Ishikawa (cell line): ENCODE measurements at regions not wholly inside any gene's neighbourhood (a gene's known extent, or its start where the extent isn't known, plus 50 kb on each side); places are given as distances from the start of the nearest gene placed in this dataset.

ENCODE experiments used
- CEBPB ChIP-seq: IDR thresholded peaks from 2 replicates; pipeline ENCODE4 v1.6.1; 2012
- CREB1 ChIP-seq: IDR thresholded peaks from 2 replicates; pipeline ENCODE4 v1.6.1; 2012; ENCODE audit warnings: low read depth
- EGR1 ChIP-seq: IDR thresholded peaks from 2 replicates; pipeline ENCODE4 v1.6.1; 2012
- EP300 ChIP-seq: IDR thresholded peaks from 2 replicates; pipeline ENCODE4 v1.6.1; 2012; ENCODE audit warnings: borderline replicate concordance
- FOXM1 ChIP-seq: IDR thresholded peaks from 2 replicates; pipeline ENCODE4 v1.6.1; 2012; ENCODE audit warnings: low read depth, borderline replicate concordance
- NFIC ChIP-seq: IDR thresholded peaks from 2 replicates; pipeline ENCODE4 v1.6.1; 2012
- RAD21 ChIP-seq: IDR thresholded peaks from 2 replicates; pipeline ENCODE4 v1.6.1; 2012; ENCODE audit warnings: low read depth
- TAF1 ChIP-seq: IDR thresholded peaks from 2 replicates; pipeline ENCODE4 v1.6.1; 2012; ENCODE audit warnings: low read depth, mild to moderate bottlenecking
- TCF12 ChIP-seq: IDR thresholded peaks from 2 replicates; pipeline ENCODE4 v1.6.1; 2012; ENCODE audit warnings: low read depth
- TEAD4 ChIP-seq: IDR thresholded peaks from 2 replicates; pipeline ENCODE4 v1.6.1; 2012
- YY1 ChIP-seq: IDR thresholded peaks from 2 replicates; pipeline ENCODE4 v1.6.1; 2012; ENCODE audit warnings: low read depth
- ZBTB7A ChIP-seq: IDR thresholded peaks from 2 replicates; pipeline ENCODE4 v1.6.1; 2012; ENCODE audit warnings: low read depth
- TF ChIP-seq, protein P1 (sequence below): IDR thresholded peaks from 2 replicates; pipeline ENCODE4 v1.6.1; 2012
- TF ChIP-seq, protein P2 (sequence below): IDR thresholded peaks from 2 replicates; pipeline ENCODE4 v1.6.1; 2012
- TF ChIP-seq, protein P3 (sequence below): IDR thresholded peaks from 2 replicates; pipeline ENCODE4 v1.6.1; 2012; ENCODE audit warnings: low read depth, mild to moderate bottlenecking

DNA sequence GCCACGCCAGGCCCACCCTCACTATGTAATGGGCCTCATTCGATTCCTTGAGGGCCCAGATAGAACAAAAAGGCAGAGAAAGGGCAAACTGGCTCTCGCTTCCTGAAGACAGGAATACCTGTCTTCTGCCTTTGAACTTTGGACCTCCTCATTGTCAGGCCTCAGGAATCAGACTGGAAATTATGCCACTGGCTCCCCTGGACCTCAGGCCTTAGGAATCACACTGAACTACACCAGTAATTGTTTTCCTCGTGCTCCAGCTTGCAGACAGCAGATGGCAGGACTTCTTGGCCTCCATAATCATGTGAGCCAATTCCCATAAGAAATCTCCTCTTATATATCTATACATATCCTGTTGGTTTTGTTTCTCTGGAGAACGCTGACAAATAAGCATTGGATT is 258.6 kb upstream of the KCNG1 start:
- TF ChIP-seq EGR1 (no peak), CREB1 (no peak), EP300 (no peak), ZBTB7A (no peak), NFIC (no peak), TEAD4 (no peak), TAF1 (no peak), FOXM1 (no peak), CEBPB (no peak)
- TF ChIP-seq, protein P1, sequence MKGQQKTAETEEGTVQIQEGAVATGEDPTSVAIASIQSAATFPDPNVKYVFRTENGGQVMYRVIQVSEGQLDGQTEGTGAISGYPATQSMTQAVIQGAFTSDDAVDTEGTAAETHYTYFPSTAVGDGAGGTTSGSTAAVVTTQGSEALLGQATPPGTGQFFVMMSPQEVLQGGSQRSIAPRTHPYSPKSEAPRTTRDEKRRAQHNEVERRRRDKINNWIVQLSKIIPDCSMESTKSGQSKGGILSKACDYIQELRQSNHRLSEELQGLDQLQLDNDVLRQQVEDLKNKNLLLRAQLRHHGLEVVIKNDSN, result no peak
- TF ChIP-seq, protein P2, sequence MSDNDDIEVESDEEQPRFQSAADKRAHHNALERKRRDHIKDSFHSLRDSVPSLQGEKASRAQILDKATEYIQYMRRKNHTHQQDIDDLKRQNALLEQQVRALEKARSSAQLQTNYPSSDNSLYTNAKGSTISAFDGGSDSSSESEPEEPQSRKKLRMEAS, result no peak
- TF ChIP-seq, protein P3, sequence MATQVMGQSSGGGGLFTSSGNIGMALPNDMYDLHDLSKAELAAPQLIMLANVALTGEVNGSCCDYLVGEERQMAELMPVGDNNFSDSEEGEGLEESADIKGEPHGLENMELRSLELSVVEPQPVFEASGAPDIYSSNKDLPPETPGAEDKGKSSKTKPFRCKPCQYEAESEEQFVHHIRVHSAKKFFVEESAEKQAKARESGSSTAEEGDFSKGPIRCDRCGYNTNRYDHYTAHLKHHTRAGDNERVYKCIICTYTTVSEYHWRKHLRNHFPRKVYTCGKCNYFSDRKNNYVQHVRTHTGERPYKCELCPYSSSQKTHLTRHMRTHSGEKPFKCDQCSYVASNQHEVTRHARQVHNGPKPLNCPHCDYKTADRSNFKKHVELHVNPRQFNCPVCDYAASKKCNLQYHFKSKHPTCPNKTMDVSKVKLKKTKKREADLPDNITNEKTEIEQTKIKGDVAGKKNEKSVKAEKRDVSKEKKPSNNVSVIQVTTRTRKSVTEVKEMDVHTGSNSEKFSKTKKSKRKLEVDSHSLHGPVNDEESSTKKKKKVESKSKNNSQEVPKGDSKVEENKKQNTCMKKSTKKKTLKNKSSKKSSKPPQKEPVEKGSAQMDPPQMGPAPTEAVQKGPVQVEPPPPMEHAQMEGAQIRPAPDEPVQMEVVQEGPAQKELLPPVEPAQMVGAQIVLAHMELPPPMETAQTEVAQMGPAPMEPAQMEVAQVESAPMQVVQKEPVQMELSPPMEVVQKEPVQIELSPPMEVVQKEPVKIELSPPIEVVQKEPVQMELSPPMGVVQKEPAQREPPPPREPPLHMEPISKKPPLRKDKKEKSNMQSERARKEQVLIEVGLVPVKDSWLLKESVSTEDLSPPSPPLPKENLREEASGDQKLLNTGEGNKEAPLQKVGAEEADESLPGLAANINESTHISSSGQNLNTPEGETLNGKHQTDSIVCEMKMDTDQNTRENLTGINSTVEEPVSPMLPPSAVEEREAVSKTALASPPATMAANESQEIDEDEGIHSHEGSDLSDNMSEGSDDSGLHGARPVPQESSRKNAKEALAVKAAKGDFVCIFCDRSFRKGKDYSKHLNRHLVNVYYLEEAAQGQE, result no peak

DNA sequence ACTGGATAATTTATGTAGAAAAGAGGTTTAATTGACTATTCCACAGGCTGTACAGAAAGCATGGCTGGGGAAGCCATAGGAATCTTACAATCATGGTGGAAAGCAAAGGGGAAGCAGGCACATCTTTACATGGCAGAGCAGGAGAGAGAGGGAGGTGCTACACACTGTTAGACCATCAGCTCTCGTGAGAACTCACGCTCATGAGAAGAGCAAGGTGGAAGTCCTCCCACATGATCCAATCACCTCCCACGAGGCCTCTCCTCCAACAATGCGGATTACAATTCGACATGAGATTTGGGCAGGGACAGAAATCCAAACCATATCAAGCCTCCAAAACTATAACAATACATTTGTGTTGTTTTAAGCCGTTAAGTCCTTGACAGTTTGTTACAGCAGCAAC is 257.1 kb upstream of the KCNG1 start:
- no peak for TF ChIP-seq TAF1
- TF ChIP-seq, protein P3, result no peak
- TF ChIP-seq, protein P1, result no peak
- TF ChIP-seq TCF12, result no peak
- TF ChIP-seq NFIC, result no peak
- TF ChIP-seq CEBPB, result no peak
- no peak for TF ChIP-seq CREB1
- no peak for TF ChIP-seq ZBTB7A

DNA sequence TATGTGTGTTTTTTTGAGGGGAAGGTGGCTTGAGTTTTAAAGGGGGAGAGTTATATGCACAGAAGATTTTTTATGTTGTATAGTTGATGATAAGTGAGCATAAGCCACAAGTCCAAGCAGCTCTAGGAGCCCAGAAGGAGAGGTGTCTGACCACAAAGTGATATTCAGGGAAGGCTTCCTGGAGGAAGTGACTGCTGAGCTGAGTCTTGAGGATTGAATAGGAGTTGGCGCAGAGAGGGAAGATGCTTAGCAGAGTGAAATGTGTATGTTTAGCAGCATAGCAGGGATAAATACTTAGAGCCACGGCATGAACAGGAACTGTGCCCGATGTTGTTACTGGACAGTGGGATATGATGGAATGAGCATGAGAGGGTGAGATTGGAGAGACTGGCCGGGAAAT is 255.1 kb upstream of the KCNG1 start:
- TF ChIP-seq, protein P1, result no peak
- TF ChIP-seq FOXM1 (no peak), YY1 (no peak), CEBPB (no peak), CREB1 (no peak), ZBTB7A (no peak), TCF12 (no peak), EP300 (no peak), NFIC (no peak), RAD21 (no peak), TEAD4 (no peak)
- TF ChIP-seq, protein P3, result no peak

DNA sequence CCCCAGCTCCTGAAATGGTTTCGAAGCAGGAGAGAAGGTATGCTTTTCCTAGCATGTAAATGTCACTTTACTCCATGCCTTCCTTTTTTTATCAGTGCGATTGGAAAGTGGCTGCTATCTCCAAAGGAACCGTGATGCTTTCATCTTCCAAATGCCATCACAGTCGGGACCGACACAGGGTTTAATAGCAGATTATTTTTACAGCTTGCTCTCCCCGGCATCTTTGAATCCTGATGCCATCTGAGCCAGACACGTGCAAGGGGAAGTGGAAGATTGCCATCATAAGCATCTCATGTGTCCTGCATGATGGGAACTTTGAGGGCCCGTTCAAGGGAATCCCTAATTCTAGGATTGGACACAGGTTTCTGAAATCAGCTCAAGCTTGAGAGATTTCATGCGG is 253.4 kb upstream of the KCNG1 start:
- no peak for TF ChIP-seq YY1
- no peak for TF ChIP-seq TEAD4
- no peak for TF ChIP-seq RAD21
- TF ChIP-seq, protein P3, result no peak
- no peak for TF ChIP-seq EP300
- TF ChIP-seq, protein P2, result no peak
- TF ChIP-seq NFIC, result no peak
- no peak for TF ChIP-seq TCF12
- no peak for TF ChIP-seq TAF1
